ENCODE measurements at regions not wholly inside any gene's neighbourhood (a gene's known extent, or its start where the extent isn't known, plus 50 kb on each side); places are given as distances from the start of the nearest gene placed in this dataset.

DNA sequence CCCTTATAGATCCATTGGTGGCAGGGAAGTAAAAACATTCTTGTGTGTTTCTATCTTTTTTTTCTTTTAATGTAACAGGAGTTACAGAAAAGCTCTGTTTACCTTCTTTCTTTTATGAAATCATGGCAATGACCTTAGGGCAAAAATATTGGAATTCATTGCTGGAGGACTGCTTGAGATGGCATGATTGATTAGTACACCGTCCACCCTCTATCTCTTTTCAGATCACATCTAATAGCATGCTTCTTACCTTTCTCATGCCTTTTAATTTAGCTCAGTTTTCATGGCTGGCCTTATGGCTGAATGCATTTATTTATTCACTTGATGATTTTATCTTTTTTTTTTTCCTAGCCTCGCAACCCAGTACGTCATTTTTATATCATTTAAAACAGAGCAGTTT lies 177.6 kb upstream of the CDH20 start:
- Histone ChIP-seq H3K4me1 (no peaks in the 10 kb centered on the region), H3K9me3 (no peaks in the 10 kb centered on the region), H3K4me3 (no peak overlapping the region), H3K27ac (no peak overlapping the region), H3K36me3 (no peaks in the 10 kb centered on the region), H3K27me3 (replicated peaks in 1 of 7) (no peaks in the 10 kb centered on the region)
- intact Hi-C loops (cut with DNase I; ENCODE audit: low total_unique reads), result no loop called here
- no peak for DNase-seq
- TF ChIP-seq, protein P1, sequence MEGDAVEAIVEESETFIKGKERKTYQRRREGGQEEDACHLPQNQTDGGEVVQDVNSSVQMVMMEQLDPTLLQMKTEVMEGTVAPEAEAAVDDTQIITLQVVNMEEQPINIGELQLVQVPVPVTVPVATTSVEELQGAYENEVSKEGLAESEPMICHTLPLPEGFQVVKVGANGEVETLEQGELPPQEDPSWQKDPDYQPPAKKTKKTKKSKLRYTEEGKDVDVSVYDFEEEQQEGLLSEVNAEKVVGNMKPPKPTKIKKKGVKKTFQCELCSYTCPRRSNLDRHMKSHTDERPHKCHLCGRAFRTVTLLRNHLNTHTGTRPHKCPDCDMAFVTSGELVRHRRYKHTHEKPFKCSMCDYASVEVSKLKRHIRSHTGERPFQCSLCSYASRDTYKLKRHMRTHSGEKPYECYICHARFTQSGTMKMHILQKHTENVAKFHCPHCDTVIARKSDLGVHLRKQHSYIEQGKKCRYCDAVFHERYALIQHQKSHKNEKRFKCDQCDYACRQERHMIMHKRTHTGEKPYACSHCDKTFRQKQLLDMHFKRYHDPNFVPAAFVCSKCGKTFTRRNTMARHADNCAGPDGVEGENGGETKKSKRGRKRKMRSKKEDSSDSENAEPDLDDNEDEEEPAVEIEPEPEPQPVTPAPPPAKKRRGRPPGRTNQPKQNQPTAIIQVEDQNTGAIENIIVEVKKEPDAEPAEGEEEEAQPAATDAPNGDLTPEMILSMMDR (IDR thresholded peaks at IDR 0.05 in 8 of 11, conservative IDR thresholded peaks at IDR 0.05 in 3 of 11), result no peak
- TF ChIP-seq POLR2A (IDR thresholded peaks at IDR 0.05) (no peak), POLR2AphosphoS5 (IDR thresholded peaks at IDR 0.05) (no peak)
- 80 to 89% (median 87%) methylated on average over 3 of the region's 3 CpGs for WGBS, 5 donors

DNA sequence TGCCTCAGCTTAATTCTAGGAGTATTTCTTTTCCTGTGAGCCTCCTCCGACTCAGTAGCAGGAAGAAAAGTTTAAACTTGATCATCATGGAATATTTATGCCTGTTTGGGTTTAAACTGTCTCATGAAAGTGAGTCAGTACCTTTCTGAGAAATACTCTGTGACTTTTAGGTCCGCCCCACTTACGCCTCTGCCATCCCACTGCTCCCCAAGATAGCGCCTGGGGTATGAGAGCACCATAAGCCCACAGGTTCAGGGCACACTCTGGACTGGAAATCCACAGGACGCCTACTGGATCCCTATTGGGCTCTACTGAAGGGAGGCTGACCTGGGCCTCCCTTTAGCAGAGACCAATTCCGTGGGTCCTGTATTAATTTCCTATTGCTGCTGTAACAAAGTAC lies 175.8 kb upstream of the CDH20 start:
- TF ChIP-seq POLR2A (IDR thresholded peaks at IDR 0.05), result no peak
- TF ChIP-seq, protein P1 (IDR thresholded peaks at IDR 0.05 in 8 of 11, conservative IDR thresholded peaks at IDR 0.05 in 3 of 11), result no peak
- no peak for DNase-seq
- WGBS, 5 donors, result 77 to 90% (median 86%) methylated on average over 6 of the region's 6 CpGs
- no peaks in the 10 kb centered on the region for H3K4me1 ChIP-seq
- no peak overlapping the region for H3K27ac ChIP-seq
- no peaks in the 10 kb centered on the region for H3K9me3 ChIP-seq
- H3K27me3 ChIP-seq (replicated peaks in 1 of 7), result no peaks in the 10 kb centered on the region
- H3K4me3 ChIP-seq, result no peak overlapping the region
- intact Hi-C loops (cut with DNase I; ENCODE audit: low total_unique reads), result no loop called here
- no peaks in the 10 kb centered on the region for H3K36me3 ChIP-seq

DNA sequence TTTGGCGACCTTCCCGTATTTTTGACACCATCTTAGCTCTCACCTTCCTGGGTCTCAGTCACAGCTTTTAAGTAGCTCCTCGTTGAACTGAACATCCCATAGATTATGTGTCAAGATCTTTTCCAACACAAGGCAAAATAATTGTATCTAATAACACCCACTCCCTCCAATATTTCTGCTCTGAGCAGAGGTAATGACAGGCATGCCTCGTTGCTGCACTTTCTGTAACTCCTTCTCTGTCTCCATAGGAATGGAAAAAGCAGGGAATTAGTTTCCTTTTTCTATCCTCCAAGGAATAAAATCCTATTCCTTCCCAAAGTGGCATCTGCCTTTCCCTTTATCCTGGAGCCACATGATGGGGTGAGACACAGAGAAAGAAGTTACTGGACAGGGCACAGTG lies 174.0 kb upstream of the CDH20 start:
- Histone ChIP-seq H3K9me3 (no peaks in the 10 kb centered on the region), H3K4me3 (no peak overlapping the region)

DNA sequence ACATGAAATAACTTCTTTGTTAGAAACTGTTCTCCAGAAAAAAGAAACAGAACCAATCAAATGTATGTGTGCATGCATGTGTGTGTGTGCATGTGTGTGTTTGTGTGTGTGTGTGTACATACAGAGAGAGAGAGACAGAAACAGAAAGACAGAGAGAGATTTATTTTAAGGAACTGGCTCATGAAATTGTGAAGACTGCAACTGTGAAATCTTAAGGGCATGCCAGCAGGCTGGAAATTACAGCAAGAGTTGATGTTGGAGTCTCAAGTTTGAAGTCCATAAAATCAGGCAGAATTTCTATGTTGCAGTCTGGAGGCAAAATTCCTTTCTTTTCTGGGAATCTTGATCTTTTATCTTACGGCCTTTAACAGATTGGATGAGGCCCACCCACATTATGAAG lies 168.9 kb upstream of the CDH20 start:
- Histone ChIP-seq H3K4me1 (no peaks in the 10 kb centered on the region), H3K4me3 (no peak overlapping the region), H3K9me3 (no peaks in the 10 kb centered on the region), H3K27ac (no peak overlapping the region), H3K36me3 (no peaks in the 10 kb centered on the region), H3K27me3 (replicated peaks in 1 of 7) (no peaks in the 10 kb centered on the region)
- TF ChIP-seq POLR2A (IDR thresholded peaks at IDR 0.05) (no peak), POLR2AphosphoS5 (IDR thresholded peaks at IDR 0.05) (no peak)
- TF ChIP-seq, protein P1 (IDR thresholded peaks at IDR 0.05 in 8 of 11, conservative IDR thresholded peaks at IDR 0.05 in 3 of 11), result no peak
- 57 to 100% (median 73%) methylated on average over 1 of the region's 1 CpG for WGBS, 5 donors
- no peak for DNase-seq
- intact Hi-C loops (cut with DNase I; ENCODE audit: low total_unique reads), result no loop called here

More for the DNA sequence above, 174.0 kb upstream of the CDH20 start:
- TF ChIP-seq POLR2AphosphoS5 (IDR thresholded peaks at IDR 0.05), result no peak
- no peak for TF ChIP-seq POLR2A (IDR thresholded peaks at IDR 0.05)
- TF ChIP-seq, protein P1 (IDR thresholded peaks at IDR 0.05 in 8 of 11, conservative IDR thresholded peaks at IDR 0.05 in 3 of 11), result no peak
- Histone ChIP-seq H3K4me1 (no peaks in the 10 kb centered on the region), H3K36me3 (no peaks in the 10 kb centered on the region), H3K27ac (no peak overlapping the region), H3K27me3 (replicated peaks in 1 of 7) (no peaks in the 10 kb centered on the region)
- no peak for DNase-seq
- intact Hi-C loops (cut with DNase I; ENCODE audit: low total_unique reads), result no loop called here
- WGBS, 5 donors, result 69 to 81% (median 75%) methylated on average over 4 of the region's 4 CpGs
